ENCODE measurements at regions not wholly inside any gene's neighbourhood (a gene's known extent, or its start where the extent isn't known, plus 50 kb on each side); places are given as distances from the start of the nearest gene placed in this dataset.
A peak's percentile ranks its signal among the peaks of the same experiment; 100 is the strongest.
"Not testable (repeated sequence)": the region's sequence is repeated elsewhere in the genome, so short reads cannot be mapped to it uniquely, and the experiment has no call there.

GRCh38 chr3:95711789-95712188 lies 1102.6 kb upstream of the EPHA6 start:
- DNase-seq, result no peak

- DNase-seq, result no peak
Observed at GRCh38 chr3:95715128-95715527, 1099.3 kb upstream of the EPHA6 start.

GRCh38 chr3:95717048-95717447 lies 1097.3 kb upstream of the EPHA6 start:
- no peak for DNase-seq

GRCh38 chr3:95718168-95718567 lies 1096.2 kb upstream of the EPHA6 start:
- DNase-seq, result no peak

- no peak for DNase-seq
Observed at GRCh38 chr3:95719481-95719880, 1094.9 kb upstream of the EPHA6 start.

- DNase-seq, result peak; percentile 1
Observed at GRCh38 chr3:95721938-95722337, 1092.5 kb upstream of the EPHA6 start.

GRCh38 chr3:95725770-95726169 lies 1088.6 kb upstream of the EPHA6 start:
- no peak for DNase-seq

- no peak for DNase-seq
Observed at GRCh38 chr3:95731753-95732152, 1082.6 kb upstream of the EPHA6 start.

GRCh38 chr3:95733336-95733735 lies 1081.1 kb upstream of the EPHA6 start:
- no peak for DNase-seq

- no peak for DNase-seq
Observed at GRCh38 chr3:95738045-95738444, 1076.3 kb upstream of the EPHA6 start.

- not testable (repeated sequence) for DNase-seq
Observed at GRCh38 chr3:95744896-95745295, 1069.5 kb upstream of the EPHA6 start.

- DNase-seq, result no peak
Observed at GRCh38 chr3:95750097-95750496, 1064.3 kb upstream of the EPHA6 start.

- DNase-seq, result no peak
Observed at GRCh38 chr3:95751509-95751908, 1062.9 kb upstream of the EPHA6 start.

GRCh38 chr3:95752199-95752598 lies 1062.2 kb upstream of the EPHA6 start:
- no peak for DNase-seq

- no peak for DNase-seq
Observed at GRCh38 chr3:95758707-95759106, 1055.7 kb upstream of the EPHA6 start.

- DNase-seq, result no peak
Observed at GRCh38 chr3:95759614-95760301, 1054.6 kb upstream of the EPHA6 start.

- DNase-seq, result no peak
Observed at GRCh38 chr3:95775486-95776094, 1038.8 kb upstream of the EPHA6 start.

GRCh38 chr3:95781598-95781997 lies 1032.8 kb upstream of the EPHA6 start:
- no peak for DNase-seq

GRCh38 chr3:95789111-95789510 lies 1025.3 kb upstream of the EPHA6 start:
- DNase-seq, result no peak

GRCh38 chr3:95797081-95797480 lies 1017.3 kb upstream of the EPHA6 start:
- DNase-seq, result no peak

- DNase-seq, result no peak
Observed at GRCh38 chr3:95798628-95799027, 1015.8 kb upstream of the EPHA6 start.

GRCh38 chr3:95810462-95810861 lies 1003.9 kb upstream of the EPHA6 start:
- no peak for DNase-seq

GRCh38 chr3:95813244-95813643 lies 1001.1 kb upstream of the EPHA6 start:
- DNase-seq, result no peak

GRCh38 chr3:95815828-95816227 lies 998.6 kb upstream of the EPHA6 start:
- DNase-seq, result no peak

- DNase-seq, result no peak
Observed at GRCh38 chr3:95826419-95826818, 988.0 kb upstream of the EPHA6 start.

All from hematopoietic multipotent progenitor cell treated with erythropoietin and hydrocortisone succinate and interleukin-3 and kit ligand, for 4 days (in vitro differentiated cells).